HG02870 (cell line): ENCODE measurements at regions not wholly inside any gene's neighbourhood (a gene's known extent, or its start where the extent isn't known, plus 50 kb on each side); places are given as distances from the start of the nearest gene placed in this dataset.
"Not testable (repeated sequence)": the region's sequence is repeated elsewhere in the genome, so short reads cannot be mapped to it uniquely, and the experiment has no call there.

Experiments used
- ATAC-seq: cut with Tn5 transposase; IDR thresholded peaks from one replicate; pipeline ENCODE4 v1.9.1; 2021; ENCODE audit warnings: mild to moderate bottlenecking, moderate library complexity; ENCODE audit not compliant: unreplicated experiment

DNA sequence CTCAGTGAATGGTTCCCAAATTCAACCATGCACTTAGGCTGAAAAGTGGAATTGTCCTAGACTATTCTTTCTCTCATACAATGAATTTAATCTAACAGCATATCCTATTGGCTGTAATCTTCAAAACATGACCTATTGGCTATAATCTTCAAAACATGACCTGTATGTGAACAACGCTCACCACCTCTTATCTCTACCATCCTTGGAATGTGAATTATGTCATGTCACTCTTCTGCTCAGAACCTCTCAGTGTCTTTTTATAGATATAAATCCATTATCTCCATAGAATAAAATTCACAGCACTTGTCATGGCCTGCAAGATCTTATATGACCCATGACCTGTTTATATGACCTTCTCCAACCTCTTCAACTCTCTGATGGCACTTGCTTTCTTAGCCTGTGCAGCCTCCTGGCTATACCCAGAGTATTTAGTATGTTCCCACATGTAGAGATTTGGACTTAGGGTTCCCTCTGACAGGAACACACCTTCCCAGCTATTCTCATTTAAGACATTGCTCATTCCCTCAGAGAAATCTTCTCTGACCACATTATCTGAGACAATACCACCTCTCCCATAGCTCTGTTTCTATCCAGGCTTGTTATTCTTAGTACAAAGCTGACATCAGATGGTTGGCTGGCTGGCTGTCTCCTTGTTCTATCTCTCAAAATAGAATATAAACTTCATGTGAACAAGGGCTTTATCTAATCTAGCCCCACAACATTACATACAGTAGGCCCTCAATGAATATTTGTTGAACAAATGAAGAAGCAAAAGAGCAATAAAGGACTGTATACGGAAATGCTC, 275.0 kb upstream of the PREP start:
- ATAC-seq: no peak

- ATAC-seq: no peak
Measured at GRCh38 chr6:105676857-105677256, 274.0 kb upstream of the PREP start.

- no peak for ATAC-seq
Measured at GRCh38 chr6:105675715-105676397, 273.0 kb upstream of the PREP start.

GRCh38 chr6:105672856-105673538, 270.1 kb upstream of the PREP start:
- not testable (repeated sequence) for ATAC-seq

DNA sequence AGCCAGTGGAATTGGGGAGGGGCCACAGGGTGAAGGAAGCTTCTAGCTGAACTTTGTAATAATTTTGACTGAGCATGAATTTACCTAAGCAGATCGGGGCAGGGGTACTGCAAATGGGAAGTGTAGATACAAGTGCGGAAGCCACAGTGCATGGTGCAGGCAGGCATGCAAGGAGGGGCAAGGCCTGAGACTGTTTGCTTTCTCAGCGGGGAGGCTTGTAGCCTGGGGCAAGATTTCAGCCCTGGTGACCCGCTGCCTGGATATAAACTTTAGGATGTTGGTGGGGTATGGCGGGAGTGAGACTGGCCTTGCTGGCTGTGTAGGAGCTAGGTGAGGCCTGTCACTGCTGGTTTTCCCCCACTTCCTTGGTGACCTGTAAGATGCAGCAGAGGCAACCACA, 266.4 kb upstream of the PREP start:
- no peak for ATAC-seq

DNA sequence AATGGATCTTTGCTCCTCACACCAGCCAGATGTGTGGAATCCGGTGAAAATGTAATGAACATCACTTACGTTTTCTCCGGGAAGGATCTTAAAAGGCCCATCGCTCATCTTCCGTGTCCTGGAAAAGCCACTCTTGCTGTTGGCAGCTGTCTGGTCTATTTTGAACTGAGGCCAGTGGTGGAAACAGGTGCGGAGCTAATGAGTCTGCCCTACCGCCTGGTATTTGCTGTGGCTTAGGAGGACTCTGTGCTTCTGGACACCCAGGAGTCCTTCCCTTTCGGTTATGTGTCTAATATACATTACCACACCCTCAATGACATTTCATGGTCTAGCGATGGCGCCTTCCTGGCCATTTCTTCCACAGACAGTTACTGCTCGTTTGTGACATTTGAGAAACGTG, 264.2 kb upstream of the PREP start:
- no peak for ATAC-seq

DNA sequence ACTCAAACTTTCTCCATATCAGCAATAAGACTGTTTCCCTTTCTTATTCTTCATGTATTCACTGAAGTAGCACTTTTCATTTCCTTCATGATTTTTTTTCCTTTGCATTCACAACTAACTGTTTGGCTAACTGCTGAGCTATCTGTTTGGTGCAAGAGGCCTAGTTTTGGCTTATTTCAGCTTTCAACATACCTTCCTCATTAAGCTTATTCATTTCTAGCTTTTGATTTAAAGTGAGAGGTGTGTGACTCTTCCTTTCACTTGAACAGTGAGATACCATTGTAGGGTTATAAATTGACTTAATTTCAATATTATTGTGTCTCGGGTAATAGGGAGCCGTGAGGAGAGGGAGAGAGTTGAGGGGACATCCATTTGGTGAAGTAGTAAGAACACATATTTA, 262.0 kb upstream of the PREP start:
- ATAC-seq: no peak

GRCh38 chr6:105651969-105652368, 249.1 kb upstream of the PREP start:
- no peak for ATAC-seq

DNA sequence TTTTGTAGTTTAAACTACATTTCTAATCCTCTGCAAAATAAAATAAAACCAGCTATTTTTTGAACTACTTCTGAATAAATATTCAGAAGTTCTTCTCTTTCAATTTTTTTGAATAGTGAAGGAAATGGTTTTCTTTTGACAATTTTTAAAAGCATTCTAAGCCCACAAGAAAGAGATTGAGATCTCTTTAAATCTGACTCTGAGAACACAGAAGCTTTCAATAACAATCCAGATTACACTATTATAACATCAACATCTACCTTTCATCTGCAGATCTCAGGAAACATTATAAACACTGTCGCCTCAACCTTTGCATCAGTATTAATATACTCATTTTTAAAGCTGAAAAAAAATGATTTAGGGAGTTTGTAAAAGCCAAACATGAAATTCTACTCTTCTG, 247.5 kb upstream of the PREP start:
- ATAC-seq: no peak

GRCh38 chr6:105649192-105649591, 246.3 kb upstream of the PREP start:
- no peak for ATAC-seq

DNA sequence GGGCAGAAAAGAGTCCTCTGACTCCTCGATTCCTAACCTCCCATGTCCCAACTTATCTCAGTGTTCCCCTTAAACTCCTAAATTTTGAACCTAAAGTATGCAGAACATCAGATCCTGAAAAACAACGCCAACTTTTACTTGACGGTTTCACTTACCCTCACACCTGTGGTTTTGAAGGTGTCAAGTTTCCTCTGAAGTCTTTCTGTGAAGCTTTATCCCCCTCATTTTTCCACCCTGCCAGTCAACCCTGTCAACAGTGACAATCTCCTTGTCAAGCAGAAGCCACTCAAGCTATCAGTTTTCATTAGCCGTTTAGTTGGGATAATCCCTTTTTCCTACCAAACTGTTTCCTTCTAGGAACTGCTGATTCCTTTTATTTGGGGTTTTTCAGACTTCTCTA, 245.4 kb upstream of the PREP start:
- no peak for ATAC-seq

DNA sequence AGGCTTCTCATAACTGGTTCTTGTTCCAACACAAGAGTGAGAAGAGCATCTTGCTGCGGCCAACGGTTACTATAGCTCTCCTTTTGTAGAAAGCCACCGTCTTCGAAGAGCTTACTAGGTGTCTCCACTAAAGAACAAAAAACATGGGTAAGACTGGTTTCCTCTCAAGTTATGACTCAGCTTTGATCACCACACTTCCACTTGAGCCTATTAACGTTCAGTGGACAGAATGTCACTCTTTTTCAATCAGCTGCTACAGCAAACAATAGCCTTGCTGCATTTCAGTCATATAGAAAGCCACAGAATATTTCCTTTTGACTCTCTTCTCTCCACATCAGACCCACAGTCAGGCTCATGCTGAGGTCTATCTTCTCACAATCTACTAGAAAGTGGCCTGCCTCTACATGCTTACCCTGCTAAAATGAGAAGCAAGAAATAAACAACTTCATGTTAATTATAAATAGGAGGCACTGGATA, 243.5 kb upstream of the PREP start:
- peak; percentile 91 for ATAC-seq

DNA sequence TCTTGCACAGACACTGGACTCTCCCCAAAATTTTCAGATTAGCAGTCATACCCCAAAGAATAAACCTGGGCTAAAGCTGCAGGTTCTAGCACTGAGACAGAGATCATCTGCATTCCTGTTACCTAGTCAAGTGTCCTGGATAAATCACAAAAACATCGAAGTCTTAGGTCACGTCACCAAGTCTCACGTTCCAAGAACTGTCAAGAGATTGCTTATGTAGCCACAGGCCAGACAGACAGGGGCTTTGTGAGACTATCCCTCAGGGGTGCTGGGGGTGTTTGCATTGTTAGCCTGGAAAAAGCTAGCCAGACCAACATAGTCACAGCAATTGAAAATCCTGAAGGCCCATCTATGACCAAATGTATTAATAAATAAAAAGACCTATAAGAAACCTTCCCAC, 243.1 kb upstream of the PREP start:
- ATAC-seq: no peak

GRCh38 chr6:105645156-105645555, 242.3 kb upstream of the PREP start:
- ATAC-seq: no peak

- ATAC-seq: no peak
Measured at GRCh38 chr6:105644691-105645090, 241.8 kb upstream of the PREP start.

- no peak for ATAC-seq
Measured at GRCh38 chr6:105644073-105644489, 241.2 kb upstream of the PREP start.

- no peak for ATAC-seq
Measured at GRCh38 chr6:105642708-105643107, 239.8 kb upstream of the PREP start.

- ATAC-seq: no peak
Measured at GRCh38 chr6:105641504-105641903, 238.6 kb upstream of the PREP start.

GRCh38 chr6:105639124-105639523, 236.2 kb upstream of the PREP start:
- no peak for ATAC-seq

- no peak for ATAC-seq
Measured at GRCh38 chr6:105633814-105634213, 230.9 kb upstream of the PREP start.

DNA sequence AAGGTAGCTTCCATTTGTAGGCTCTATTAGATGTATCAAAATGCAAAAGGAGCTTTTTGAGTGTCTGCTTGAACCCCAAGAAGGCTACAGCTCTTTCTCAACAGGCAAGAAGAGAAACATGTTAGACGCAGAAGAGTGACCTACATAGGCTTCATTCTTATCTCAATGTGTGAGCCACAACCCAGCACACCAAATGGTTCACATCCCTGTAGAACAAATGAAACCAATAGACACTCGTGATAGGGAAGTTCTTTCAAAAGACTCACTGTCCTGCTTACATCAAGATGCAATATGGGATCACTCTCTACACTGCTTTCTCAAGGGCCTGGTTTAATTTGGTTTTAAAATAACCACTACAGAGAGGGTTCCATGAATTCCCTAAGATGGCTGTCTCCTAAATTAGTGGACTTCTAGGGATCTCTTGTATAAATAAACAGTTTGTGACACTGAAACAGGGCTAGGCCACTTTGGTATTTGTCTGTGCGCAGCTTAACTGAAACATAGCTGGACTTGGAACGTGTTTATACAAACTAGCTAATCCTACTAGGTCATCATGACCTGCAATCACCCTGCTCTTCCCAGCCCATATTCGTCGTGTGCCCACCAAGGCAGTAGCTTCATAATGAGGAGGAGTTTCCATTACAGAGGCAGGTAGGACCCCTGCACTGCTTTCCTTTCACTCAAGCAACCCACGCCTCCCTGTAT, 225.4 kb upstream of the PREP start:
- no peak for ATAC-seq
